ENCODE measurements at regions not wholly inside any gene's neighbourhood (a gene's known extent, or its start where the extent isn't known, plus 50 kb on each side); places are given as distances from the start of the nearest gene placed in this dataset.

- no peak for TF ChIP-seq CTCF (IDR thresholded peaks at IDR 0.05)
- TF ChIP-seq POLR2A (IDR thresholded peaks at IDR 0.05), result no peak
These were observed 110.9 kb downstream of the AREG start for GRCh38 chr4:74555843-74556242.

Measured in lower leg skin (tissue), 3 donors.